SK-N-DZ (cell line): ENCODE measurements at regions not wholly inside any gene's neighbourhood (a gene's known extent, or its start where the extent isn't known, plus 50 kb on each side); places are given as distances from the start of the nearest gene placed in this dataset.

Experiments used
- DNase-seq: peaks from one replicate; pipeline ENCODE4 v3.0.0-alpha.2; 2015; ENCODE audit warnings: low spot score

GRCh38 chrX:39214387-39215126 is 413.3 kb downstream of the MID1IP1 start:
- no peak for DNase-seq

GRCh38 chrX:39220952-39221351 is 419.7 kb downstream of the MID1IP1 start:
- DNase-seq, result no peak

GRCh38 chrX:39222346-39223113 is 421.3 kb downstream of the MID1IP1 start:
- DNase-seq, result peak; percentile 3

GRCh38 chrX:39226251-39226650 is 425.0 kb downstream of the MID1IP1 start:
- no peak for DNase-seq

GRCh38 chrX:39227371-39227770 is 426.1 kb downstream of the MID1IP1 start:
- DNase-seq, result no peak

GRCh38 chrX:39238006-39238405 is 436.7 kb downstream of the MID1IP1 start:
- no peak for DNase-seq

- DNase-seq, result peak; percentile 52
Measured at GRCh38 chrX:39242187-39242586, 440.9 kb downstream of the MID1IP1 start.

GRCh38 chrX:39244147-39244546 is 442.9 kb downstream of the MID1IP1 start:
- peak; percentile 47 for DNase-seq

GRCh38 chrX:39245024-39245423 is 443.8 kb downstream of the MID1IP1 start:
- DNase-seq, result no peak

GRCh38 chrX:39247536-39247935 is 446.3 kb downstream of the MID1IP1 start:
- no peak for DNase-seq

GRCh38 chrX:39248330-39248729 is 447.1 kb downstream of the MID1IP1 start:
- no peak for DNase-seq

- no peak for DNase-seq
Measured at GRCh38 chrX:39249999-39250398, 448.7 kb downstream of the MID1IP1 start.

- no peak for DNase-seq
Measured at GRCh38 chrX:39251995-39252394, 450.7 kb downstream of the MID1IP1 start.

- no peak for DNase-seq
Measured at GRCh38 chrX:39253551-39253950, 452.3 kb downstream of the MID1IP1 start.

- DNase-seq, result peak; percentile 9
Measured at GRCh38 chrX:39258331-39258730, 457.1 kb downstream of the MID1IP1 start.

- DNase-seq, result no peak
Measured at GRCh38 chrX:39260965-39261364, 459.7 kb downstream of the MID1IP1 start.

- peak; percentile 36 for DNase-seq
Measured at GRCh38 chrX:39261446-39262147, 460.3 kb downstream of the MID1IP1 start.

- no peak for DNase-seq
Measured at GRCh38 chrX:39262641-39263040, 461.4 kb downstream of the MID1IP1 start.

GRCh38 chrX:39264023-39264422 is 462.8 kb downstream of the MID1IP1 start:
- DNase-seq, result no peak

- peak; percentile 10 for DNase-seq
Measured at GRCh38 chrX:39267176-39267575, 465.9 kb downstream of the MID1IP1 start.

GRCh38 chrX:39268207-39268606 is 466.9 kb downstream of the MID1IP1 start:
- no peak for DNase-seq

- DNase-seq, result no peak
Measured at GRCh38 chrX:39275500-39276068, 474.3 kb downstream of the MID1IP1 start.
